ENCODE measurements at regions not wholly inside any gene's neighbourhood (a gene's known extent, or its start where the extent isn't known, plus 50 kb on each side); places are given as distances from the start of the nearest gene placed in this dataset.

GRCh38 chr14:104517867-104518266 lies 61.7 kb upstream of the C14orf180 start:
- Histone ChIP-seq H3K27ac (no peak overlapping the region), H3K36me3 (no peaks in the 10 kb centered on the region), H3K9me3 (no peaks in the 10 kb centered on the region), H3K4me1 (replicated peaks) (no peaks in the 10 kb centered on the region), H3K27me3 (replicated peaks; ENCODE audit: insufficient read depth) (peaks cover 2% of the 10 kb centered on the region), H3K4me3 (no peak overlapping the region)
- TF ChIP-seq POLR2A (IDR thresholded peaks at IDR 0.05) (no peak), POLR2AphosphoS5 (IDR thresholded peaks at IDR 0.05) (no peak), CTCF (IDR thresholded peaks at IDR 0.05) (no peak)
- DNase-seq (ENCODE audit: low spot score) = no peak
- intact Hi-C loops (cut with DNase I) = no loop called here
- 91% methylated on average over 14 of the region's 14 CpGs for WGBS

- Histone ChIP-seq H3K27ac (no peak overlapping the region), H3K27me3 (replicated peaks; ENCODE audit: insufficient read depth) (no peaks in the 10 kb centered on the region), H3K36me3 (no peaks in the 10 kb centered on the region), H3K4me1 (replicated peaks) (no peaks in the 10 kb centered on the region), H3K4me3 (no peak overlapping the region), H3K9me3 (no peaks in the 10 kb centered on the region)
- TF ChIP-seq POLR2AphosphoS5 (IDR thresholded peaks at IDR 0.05) (no peak), CTCF (IDR thresholded peaks at IDR 0.05) (no peak), POLR2A (IDR thresholded peaks at IDR 0.05) (no peak)
- intact Hi-C loops (cut with DNase I) = no loop called here
- 72% methylated on average over 18 of the region's 18 CpGs for WGBS
- DNase-seq (ENCODE audit: low spot score) = no peak
Observed at GRCh38 chr14:104518659-104519350, 60.8 kb upstream of the C14orf180 start.

- intact Hi-C loops (cut with DNase I) = no loop called here
- Histone ChIP-seq H3K27ac (no peak overlapping the region), H3K4me1 (replicated peaks) (no peaks in the 10 kb centered on the region), H3K9me3 (no peaks in the 10 kb centered on the region), H3K36me3 (no peaks in the 10 kb centered on the region), H3K4me3 (no peak overlapping the region), H3K27me3 (replicated peaks; ENCODE audit: insufficient read depth) (no peaks in the 10 kb centered on the region)
- WGBS = 73% methylated on average over 8 of the region's 8 CpGs
- no peak for TF ChIP-seq POLR2A (IDR thresholded peaks at IDR 0.05)
- TF ChIP-seq POLR2AphosphoS5 (IDR thresholded peaks at IDR 0.05) = no peak
- no peak for TF ChIP-seq CTCF (IDR thresholded peaks at IDR 0.05)
- DNase-seq (ENCODE audit: low spot score) = no peak
Observed at GRCh38 chr14:104519721-104520120, 59.8 kb upstream of the C14orf180 start.

- no peaks in the 10 kb centered on the region for H3K9me3 ChIP-seq
- intact Hi-C loops (cut with DNase I) = no loop called here
- H3K27me3 ChIP-seq (replicated peaks; ENCODE audit: insufficient read depth) = no peaks in the 10 kb centered on the region
- 85% methylated on average over 13 of the region's 13 CpGs for WGBS
- DNase-seq (ENCODE audit: low spot score) = no peak
- no peaks in the 10 kb centered on the region for H3K36me3 ChIP-seq
- H3K4me3 ChIP-seq = no peak overlapping the region
- no peaks in the 10 kb centered on the region for H3K4me1 ChIP-seq (replicated peaks)
- no peak overlapping the region for H3K27ac ChIP-seq
- TF ChIP-seq POLR2A (IDR thresholded peaks at IDR 0.05) (no peak), POLR2AphosphoS5 (IDR thresholded peaks at IDR 0.05) (no peak), CTCF (IDR thresholded peaks at IDR 0.05) (no peak)
Observed at GRCh38 chr14:104520620-104521410, 58.7 kb upstream of the C14orf180 start.
